ENCODE measurements at regions not wholly inside any gene's neighbourhood (a gene's known extent, or its start where the extent isn't known, plus 50 kb on each side); places are given as distances from the start of the nearest gene placed in this dataset.

DNA sequence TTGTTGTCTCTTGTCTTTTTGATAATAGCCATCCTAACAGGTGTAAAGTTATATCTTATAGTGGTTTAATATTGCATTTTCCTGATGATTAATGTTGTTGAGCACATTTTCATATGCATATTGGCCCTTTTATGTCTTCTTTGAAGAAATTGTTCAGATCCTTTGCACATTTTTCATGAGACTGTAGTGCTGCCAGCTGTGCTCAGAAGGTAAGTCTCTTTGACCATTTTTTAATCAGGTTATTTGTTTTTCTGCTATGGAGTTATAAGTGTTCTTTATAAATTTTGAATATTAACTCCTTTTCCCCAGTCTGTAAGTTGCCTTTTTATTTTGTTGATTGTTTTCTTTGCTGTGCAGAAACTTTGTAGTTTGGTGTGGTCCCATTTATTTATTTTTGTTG, 55.8 kb upstream of the ZNF184 start:
- no peak overlapping the region for H3T11ph ChIP-seq (ENCODE audit: low read length)
- no peak overlapping the region for H3K4me3 Mint-ChIP-seq

More for the DNA sequence above, 55.8 kb upstream of the ZNF184 start:
- no peaks in the 10 kb centered on the region for H4K20me1 ChIP-seq (ENCODE audit: control insufficient read depth, insufficient read depth, insufficient read length)
- H2BK5ac ChIP-seq (ENCODE audit: insufficient read length, low read length), result no peak overlapping the region
- no peak overlapping the region for H3K56ac ChIP-seq (ENCODE audit: insufficient read length, low read depth, low read length)
- no peak overlapping the region for H4K8ac ChIP-seq (replicated peaks; ENCODE audit: insufficient read length, low read depth, low read length)
- no peak overlapping the region for H3K27ac ChIP-seq (ENCODE audit: insufficient read length, low read depth, low read length)
- no peak overlapping the region for H4K5ac ChIP-seq (ENCODE audit: insufficient read length, low read depth, low read length)
- no peak overlapping the region for H3K23ac ChIP-seq (ENCODE audit: insufficient read length, low read depth, low read length)
- Mint-ChIP-seq H3K4me1 (peaks cover 3 to 8% of the 10 kb centered on the region in 2 experiments; a peak in 2 of 4 replicates), H3K9me3 (peaks cover 4 to 10% of the 10 kb centered on the region in 2 experiments; a peak in 4 of 5 replicates), H3K27me3 (ENCODE audit: low read depth) (0 out of 2 replicates have a peak, but pooled peaks cover 4% of the 10 kb centered on the region), H3K27ac (no peak overlapping the region), H3K36me3 (ENCODE audit: insufficient read depth in 1 of 3, low read depth in 3 of 3) (peaks cover 0 to 5% (median 0%) of the 10 kb centered on the region in 3 experiments; a peak in 2 of 7 replicates)
- no peak overlapping the region for H3K18ac ChIP-seq (ENCODE audit: insufficient read length, low read depth, low read length)
- no peak overlapping the region for H2BK20ac ChIP-seq (ENCODE audit: low read depth, low read length, poor library complexity, severe bottlenecking)
- no peak overlapping the region for H2AK5ac ChIP-seq (ENCODE audit: insufficient read length, low read length)
- no peaks in the 10 kb centered on the region for H3K9me3 ChIP-seq (ENCODE audit: control insufficient read depth, low read depth, low read length)
- no peaks in the 10 kb centered on the region for H3K4me1 ChIP-seq (ENCODE audit: insufficient read depth, low read length)
- H3K79me1 ChIP-seq (ENCODE audit: insufficient read depth, low read depth, low read length, poor library complexity, severe bottlenecking), result no peaks in the 10 kb centered on the region
- no peak overlapping the region for H3K14ac ChIP-seq (ENCODE audit: insufficient read depth, low read length)
- H2BK15ac ChIP-seq (ENCODE audit: low read depth, low read length), result no peak overlapping the region
- no peak overlapping the region for H4K91ac ChIP-seq (ENCODE audit: insufficient read length, low read depth, low read length)
- H2BK120ac ChIP-seq (ENCODE audit: low read depth, low read length, poor library complexity, severe bottlenecking), result no peak overlapping the region
- no peaks in the 10 kb centered on the region for H3K79me2 ChIP-seq (ENCODE audit: insufficient read depth, low read length)
- H2AFZ ChIP-seq (ENCODE audit: low read length), result no peak overlapping the region
- no peak overlapping the region for H3K4me2 ChIP-seq (ENCODE audit: insufficient read depth, insufficient read length, low read length)
- no peaks in the 10 kb centered on the region for H3K23me2 ChIP-seq (ENCODE audit: insufficient read length, low read depth, low read length, poor library complexity, severe bottlenecking)
- H2BK12ac ChIP-seq (ENCODE audit: insufficient read length, low read depth, low read length), result no peak overlapping the region
- H3K27me3 ChIP-seq (ENCODE audit: insufficient read depth, low read length), result no peaks in the 10 kb centered on the region
- TF ChIP-seq, protein P1, sequence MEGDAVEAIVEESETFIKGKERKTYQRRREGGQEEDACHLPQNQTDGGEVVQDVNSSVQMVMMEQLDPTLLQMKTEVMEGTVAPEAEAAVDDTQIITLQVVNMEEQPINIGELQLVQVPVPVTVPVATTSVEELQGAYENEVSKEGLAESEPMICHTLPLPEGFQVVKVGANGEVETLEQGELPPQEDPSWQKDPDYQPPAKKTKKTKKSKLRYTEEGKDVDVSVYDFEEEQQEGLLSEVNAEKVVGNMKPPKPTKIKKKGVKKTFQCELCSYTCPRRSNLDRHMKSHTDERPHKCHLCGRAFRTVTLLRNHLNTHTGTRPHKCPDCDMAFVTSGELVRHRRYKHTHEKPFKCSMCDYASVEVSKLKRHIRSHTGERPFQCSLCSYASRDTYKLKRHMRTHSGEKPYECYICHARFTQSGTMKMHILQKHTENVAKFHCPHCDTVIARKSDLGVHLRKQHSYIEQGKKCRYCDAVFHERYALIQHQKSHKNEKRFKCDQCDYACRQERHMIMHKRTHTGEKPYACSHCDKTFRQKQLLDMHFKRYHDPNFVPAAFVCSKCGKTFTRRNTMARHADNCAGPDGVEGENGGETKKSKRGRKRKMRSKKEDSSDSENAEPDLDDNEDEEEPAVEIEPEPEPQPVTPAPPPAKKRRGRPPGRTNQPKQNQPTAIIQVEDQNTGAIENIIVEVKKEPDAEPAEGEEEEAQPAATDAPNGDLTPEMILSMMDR (conservative IDR thresholded peaks at IDR 0.05), result no peak
- H3K9ac ChIP-seq (ENCODE audit: extremely low read depth, insufficient read length, low read length), result no peak overlapping the region
- no peak overlapping the region for H3K4ac ChIP-seq (ENCODE audit: low read depth, low read length)
- no peak for DNase-seq
